ENCODE measurements at regions not wholly inside any gene's neighbourhood (a gene's known extent, or its start where the extent isn't known, plus 50 kb on each side); places are given as distances from the start of the nearest gene placed in this dataset.
"Not testable (repeated sequence)": the region's sequence is repeated elsewhere in the genome, so short reads cannot be mapped to it uniquely, and the experiment has no call there.

DNA sequence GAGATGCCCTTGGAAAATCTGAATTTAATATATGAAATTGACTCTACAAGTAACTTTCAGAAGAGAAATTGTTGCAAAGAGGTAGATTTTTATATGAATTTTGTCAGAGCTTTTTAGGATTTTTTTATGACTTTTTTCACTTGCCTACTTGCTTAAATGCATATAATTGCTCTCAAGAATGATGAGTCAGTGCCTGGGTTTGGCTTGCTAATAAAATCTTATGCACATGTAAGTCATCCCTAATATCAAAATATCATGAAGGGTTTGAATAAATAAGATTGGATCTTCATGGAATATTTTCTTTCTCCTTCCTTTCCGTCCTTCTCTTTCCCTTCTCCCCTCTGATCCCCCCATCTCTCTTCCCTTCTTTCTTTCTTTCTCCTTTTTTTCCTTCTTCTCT, 354.1 kb downstream of the TXNL1 start:
- H3K4me3 ChIP-seq (ENCODE audit: low read depth, low read length), result no peak overlapping the region

DNA sequence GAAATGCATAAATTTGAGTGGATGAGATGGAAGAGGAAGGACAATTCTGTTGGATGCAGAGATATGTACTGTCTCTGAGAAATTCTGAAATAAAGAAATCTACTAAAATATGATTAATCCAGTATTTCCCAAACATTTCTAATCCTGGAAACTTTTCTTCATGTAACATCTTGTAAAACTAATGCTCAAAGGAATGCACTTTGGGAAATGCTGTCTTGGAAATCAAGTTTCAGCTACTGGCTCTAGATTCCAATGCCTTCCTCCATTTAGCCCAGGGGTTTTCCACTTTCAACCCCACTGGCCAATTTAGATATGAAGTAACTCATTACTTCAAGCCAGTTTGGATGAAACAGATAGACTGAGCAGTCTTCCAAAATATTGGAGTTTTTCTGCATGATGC, 355.1 kb downstream of the TXNL1 start:
- no peak overlapping the region for H3K4me3 ChIP-seq (ENCODE audit: low read depth, low read length)

DNA sequence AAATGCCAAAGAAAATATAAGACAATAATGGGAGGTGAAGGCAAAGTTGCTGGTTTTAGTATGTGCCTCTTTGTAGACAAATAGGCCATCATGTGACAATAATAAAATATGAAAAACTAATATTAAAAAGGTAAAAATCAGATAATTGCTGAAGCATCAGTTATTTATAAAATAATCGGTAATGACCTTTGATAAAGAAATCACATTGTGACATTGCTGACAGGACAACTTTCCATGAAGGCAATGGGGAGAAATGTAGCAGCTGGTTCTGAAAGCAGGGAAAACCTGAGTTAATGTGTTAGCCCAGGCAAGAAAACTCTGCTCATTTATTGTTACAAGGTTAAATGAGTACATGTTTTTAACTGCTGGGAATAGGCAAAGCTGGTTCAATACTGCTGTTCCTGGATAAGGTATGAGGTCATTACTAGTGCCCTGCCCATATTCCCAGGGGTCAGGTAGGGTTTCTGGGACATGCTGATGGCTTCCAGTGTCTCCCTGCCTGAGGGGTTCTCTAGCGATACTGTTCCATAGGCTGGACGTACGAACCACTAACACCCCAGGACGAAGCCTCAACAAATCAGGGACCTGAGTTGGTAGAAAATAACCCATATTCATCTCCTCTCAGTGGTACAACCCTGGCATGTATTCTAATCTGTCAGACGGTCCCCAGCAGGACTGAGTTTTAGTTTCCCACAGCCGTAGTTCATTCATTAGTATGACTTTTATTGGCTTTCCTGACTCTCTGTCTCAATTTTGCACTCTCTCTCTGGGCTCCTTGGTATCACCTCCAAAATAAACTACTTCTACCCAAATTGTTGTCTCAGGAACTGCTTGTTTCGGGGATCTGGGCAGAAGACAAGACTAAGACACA, 355.9 kb downstream of the TXNL1 start:
- H3K4me3 ChIP-seq (ENCODE audit: low read depth, low read length), result no peak overlapping the region

DNA sequence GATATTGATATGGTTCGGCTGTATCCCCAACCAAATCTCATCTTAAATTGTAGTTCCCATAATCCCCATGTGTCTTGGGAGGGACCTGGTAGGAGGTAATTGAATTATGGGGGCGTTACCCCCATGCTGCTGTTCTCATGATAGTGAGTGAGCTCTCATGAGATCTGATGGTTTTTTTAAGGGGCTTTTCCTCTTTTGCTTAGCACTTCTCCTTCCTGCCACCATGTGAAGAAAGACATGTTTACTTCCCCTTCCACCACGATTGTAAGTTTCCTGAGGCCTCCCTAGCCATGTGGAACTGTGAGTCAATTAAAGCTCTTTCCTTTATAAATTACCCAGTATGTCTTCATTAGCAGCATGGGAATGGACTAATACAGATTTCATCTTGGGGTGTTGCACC, 358.6 kb downstream of the TXNL1 start:
- H3K4me3 ChIP-seq (ENCODE audit: low read depth, low read length), result not testable (repeated sequence)

DNA sequence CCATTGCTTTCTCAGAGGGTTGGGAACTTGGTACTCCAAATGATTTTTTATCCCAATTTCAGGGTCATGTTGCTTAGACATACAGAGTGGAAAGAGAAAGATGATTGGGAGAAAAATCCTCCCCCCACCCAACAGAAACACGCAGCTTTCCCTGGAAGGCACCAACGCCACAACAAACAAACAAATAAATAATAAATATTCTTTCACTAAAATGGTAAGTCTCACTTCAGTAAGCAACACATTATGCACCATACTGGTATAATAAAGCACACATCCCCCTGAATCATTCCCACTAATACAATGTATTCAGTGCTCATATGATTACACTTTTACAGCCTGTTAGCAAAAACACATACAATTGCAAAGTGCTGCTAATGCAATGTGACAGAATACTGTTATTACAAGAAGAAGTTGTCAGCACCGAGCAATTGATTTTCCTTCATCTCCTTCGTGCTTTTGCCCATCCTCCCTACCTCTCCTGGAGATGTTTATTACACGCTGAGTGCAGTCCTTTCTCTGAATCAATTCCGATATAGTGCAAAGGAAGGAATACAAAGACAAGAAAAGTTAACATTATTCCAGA, 359.9 kb downstream of the TXNL1 start:
- H3K4me3 ChIP-seq (ENCODE audit: low read depth, low read length), result no peak overlapping the region

DNA sequence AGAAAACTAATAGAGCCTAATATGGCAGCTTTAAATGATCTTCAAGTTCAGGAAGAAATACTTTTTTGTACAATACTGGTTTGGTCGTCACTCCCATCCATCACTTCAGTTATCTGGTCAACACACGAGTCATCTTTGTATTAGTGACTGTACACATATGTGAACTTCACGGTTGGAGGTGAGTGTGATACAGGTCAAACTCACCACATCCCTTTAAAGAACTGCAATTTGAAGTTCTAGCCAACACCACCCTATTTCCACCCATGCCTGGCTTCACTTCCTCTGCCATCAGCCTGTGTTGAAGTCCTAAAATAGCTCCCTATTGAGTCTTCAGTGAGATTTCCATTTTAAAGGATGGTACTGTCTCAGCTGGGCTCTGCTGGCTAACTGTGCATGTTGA, 361.9 kb downstream of the TXNL1 start:
- H3K4me3 ChIP-seq (ENCODE audit: low read depth, low read length), result no peak overlapping the region

DNA sequence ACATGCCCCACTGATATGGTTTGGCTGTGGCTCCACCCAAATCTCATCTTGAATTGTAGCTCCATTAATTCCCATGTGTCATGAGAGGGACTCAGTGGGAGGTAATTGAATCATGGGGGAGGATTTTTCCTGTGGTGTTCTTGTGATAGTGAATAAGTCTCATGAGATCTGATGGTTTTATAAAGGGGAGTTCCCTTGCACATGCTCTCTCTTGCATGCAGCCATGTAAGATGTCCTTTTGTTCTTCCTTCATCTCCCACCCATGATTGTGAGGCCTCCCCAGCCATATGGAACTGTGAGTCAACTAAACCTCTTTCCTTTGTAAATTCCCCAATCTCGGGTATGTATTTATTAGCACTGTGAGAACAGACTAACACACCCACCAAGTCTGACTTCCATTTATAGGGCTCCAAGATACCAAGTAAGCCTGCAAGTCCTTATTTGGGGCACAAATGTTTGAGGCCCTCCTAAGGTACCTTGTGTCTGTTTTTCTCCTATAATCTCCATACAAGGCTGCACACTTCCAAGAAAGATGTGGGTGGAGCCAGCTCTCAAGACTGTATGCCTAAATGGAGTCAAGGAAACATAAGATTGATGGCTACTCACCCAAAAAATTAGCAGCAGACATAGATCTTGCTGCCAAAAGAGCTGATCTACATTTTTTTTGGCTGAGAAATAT, 364.7 kb downstream of the TXNL1 start:
- no peak overlapping the region for H3K4me3 ChIP-seq (ENCODE audit: low read depth, low read length)

DNA sequence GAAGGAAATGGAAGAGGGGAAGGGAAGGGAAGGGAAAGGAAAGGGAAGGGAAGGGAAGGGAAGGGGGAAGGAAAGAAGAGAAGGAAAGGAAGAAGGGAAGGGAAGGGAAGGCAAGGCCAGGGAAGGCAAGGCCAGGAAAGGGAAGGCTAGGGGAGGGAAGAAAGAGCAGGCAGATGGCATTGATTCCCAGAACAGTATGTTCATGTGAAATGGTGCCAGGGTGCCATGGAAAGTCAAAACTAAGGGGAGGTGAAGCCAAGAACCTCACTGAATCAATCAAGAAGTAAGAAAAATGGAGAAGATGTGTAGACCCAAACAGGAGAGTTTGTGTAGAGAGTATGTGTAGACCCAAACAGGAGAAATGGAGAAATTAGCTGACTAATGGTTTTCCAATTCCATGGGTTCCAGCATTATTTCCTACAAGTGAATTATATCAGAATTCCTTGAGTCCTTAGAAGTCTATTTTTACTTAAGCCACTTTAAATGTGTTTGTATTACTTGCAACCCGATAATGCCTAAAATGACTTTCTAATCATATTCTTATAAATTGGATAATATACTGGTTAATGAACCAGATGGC, 367.6 kb downstream of the TXNL1 start:
- H3K4me3 ChIP-seq (ENCODE audit: low read depth, low read length), result no peak overlapping the region

DNA sequence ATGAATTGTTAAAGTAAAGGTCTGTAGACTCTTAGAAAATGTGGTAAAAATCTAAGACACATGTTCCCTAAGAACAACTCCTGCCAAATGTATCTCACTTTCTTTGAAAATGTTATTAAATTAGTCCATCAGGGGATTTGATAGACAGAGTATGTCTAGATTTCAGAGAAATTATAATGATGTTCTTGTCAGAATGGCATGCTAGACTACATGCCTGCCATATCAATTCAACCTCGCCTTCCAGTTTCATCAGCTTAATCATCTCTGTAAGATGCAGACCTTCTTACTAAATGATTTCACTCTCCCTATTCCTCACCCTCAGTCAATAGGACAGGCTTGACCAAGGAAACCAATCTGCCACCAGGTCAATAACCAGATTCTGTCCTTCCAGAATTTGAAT, 368.4 kb downstream of the TXNL1 start:
- H3K4me3 ChIP-seq (ENCODE audit: low read depth, low read length), result no peak overlapping the region

DNA sequence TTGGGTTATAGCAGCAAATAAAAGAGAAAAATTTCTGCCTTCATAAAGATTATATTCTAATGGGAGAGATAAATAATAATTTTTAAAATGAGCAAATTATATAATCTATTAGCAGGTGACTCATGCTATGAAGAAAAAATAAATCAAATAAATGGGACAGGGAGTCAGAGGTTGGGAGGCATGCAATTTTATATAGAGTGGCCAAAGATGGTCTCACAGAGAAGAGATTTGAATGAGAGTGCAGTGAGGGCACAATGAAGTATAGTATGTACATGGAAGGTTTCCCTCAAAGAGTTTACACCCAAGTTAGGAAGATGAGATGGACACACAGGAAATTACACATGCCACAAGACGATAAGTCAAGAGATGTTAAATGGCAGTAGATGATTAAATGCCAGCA, 369.4 kb downstream of the TXNL1 start:
- H3K4me3 ChIP-seq (ENCODE audit: low read depth, low read length), result no peak overlapping the region

DNA sequence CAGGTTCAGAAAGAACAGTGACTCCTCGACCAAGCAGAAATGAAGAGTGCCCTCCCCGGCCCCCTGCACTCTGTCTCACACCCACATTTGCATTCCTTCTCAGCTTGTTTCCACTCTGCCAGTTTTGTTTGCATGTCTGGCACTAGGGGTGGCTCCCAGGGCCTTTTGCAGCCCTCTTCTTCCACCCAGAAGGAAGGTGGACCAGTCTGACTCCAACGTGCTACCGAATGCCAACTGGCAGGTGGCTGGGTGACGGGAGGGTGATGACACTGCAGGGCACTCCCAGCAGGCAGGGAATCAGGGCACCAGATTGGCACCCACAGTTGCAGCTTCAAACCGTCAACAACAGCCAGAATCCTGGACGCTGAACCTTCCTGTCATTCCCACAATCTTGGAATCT, 371.1 kb downstream of the TXNL1 start:
- H3K4me3 ChIP-seq (ENCODE audit: low read depth, low read length), result no peak overlapping the region

DNA sequence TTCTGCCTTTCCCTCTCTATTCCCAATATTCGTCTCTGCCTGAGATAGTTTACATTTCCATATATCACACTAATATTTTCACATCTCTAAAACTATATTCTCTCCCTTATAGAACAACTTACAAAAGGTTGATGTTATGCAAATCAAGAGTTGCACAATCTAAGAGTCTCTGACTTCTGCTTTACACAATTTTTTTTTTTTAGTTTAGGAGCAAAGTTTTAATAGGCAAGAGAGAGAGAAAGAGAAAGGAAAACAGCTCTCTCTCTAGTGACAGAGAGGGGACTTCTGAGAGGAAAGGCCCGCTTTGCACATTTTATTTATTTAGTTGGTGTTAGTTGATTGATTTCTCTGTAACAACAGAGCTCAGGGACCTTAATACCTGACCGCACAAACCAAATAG, 380.2 kb downstream of the TXNL1 start:
- no peak overlapping the region for H3K4me3 ChIP-seq (ENCODE audit: low read depth, low read length)

DNA sequence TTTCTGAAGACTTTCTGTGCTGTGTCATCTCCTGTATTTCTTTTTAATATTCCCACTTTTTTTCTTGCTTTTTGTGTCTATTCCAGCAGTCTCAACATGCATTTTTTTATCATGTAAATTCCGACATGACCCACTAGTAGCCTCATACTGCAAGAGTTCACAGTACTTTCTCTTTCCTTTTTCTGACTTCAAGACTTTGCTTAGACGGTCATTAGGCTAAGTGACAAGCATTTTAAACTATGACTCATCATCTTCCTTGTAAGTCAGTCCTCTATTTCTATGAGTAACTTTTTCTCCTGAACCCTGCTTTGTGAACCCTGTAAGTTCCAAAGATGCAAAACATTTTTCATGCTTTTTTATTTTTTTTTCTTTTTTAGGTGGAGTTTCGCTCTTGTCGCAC, 381.2 kb downstream of the TXNL1 start:
- H3K4me3 ChIP-seq (ENCODE audit: low read depth, low read length), result no peak overlapping the region

DNA sequence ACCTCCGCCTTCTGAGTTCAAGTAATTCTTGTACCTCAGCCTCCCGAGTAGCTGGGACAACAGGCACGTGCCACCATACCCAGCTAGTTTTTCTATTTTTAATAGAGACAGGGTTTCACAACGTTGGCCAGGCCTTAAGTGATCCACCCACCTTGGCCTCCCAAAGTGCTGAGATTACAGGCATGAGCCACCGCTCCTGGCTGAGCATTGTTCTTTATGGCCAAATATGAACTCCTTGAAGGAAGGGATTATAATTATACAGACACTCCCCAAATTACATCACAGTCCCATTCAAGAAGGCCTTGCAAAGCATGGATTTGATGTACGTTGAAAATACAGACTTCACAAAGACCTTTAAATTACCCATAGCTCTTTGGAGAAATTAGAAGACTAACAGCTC, 381.7 kb downstream of the TXNL1 start:
- no peak overlapping the region for H3K4me3 ChIP-seq (ENCODE audit: low read depth, low read length)

DNA sequence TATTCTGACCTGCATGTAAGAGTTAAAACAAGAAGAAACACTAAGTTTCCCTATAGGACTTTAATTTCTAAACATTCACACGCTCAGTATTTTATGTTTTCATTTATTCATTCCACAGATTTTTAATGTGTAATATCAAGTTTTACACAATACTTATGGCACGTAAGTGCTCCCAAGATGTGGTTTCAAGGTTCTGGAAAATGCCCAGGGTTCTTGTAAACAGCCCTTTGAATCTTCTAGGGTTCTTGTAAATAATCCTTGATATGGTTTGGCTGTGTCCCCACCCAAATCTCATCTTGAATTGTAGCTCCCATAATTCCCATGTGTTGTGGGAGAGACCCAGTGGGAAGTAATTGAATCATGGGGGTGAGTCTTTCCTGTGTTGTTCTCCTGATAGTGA, 383.0 kb downstream of the TXNL1 start:
- H3K4me3 ChIP-seq (ENCODE audit: low read depth, low read length), result no peak overlapping the region

DNA sequence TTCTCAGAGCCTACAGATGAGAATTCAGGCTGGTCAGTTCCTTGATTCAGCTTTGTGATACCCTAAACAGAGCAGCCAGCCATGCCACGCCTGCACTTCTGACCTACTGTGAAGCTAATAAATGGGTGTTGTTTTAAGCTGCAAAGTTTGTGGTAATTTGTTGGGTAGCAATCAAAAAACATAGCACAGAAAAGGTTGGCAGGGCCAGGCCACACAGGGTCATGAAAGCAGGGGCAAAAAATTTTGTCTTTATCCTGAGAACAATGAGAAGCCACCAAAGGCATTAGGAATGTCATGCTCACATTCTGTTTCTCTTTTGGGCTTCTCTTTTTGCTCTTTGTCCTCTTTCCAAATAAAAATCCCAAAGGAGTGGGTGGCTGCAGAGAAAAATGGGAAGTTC, 385.9 kb downstream of the TXNL1 start:
- H3K4me3 ChIP-seq (ENCODE audit: low read depth, low read length), result no peak overlapping the region

DNA sequence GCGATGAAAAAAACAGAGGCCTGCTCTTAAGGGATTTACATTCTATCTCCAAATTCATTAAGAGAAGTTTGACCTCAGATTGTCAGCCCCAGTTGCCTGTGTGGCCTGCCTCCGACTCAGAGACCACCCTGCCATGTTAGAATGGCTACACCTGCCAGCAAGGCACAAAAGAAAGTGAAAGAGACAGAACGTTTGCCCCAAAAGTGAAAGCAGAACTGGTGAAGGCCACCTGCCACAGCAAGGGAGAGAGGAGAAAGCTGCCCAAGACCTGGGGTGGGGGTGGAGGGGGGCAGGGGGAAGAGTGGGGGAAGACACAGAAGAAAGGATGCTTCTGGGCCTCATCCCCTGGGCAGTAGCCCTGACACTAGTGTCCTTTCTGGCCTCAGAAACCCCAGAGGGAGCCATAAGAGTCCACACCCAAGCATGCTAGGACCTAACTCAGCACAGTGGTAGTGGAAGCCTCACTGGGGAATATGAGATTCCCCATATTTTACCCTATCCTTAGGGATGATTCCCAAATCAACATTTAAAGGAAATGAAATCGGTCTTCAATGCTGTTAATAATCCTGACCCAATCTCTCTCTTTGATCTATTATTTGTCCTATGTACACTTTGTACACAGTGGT, 389.7 kb downstream of the TXNL1 start:
- no peak overlapping the region for H3K4me3 ChIP-seq (ENCODE audit: low read depth, low read length)

DNA sequence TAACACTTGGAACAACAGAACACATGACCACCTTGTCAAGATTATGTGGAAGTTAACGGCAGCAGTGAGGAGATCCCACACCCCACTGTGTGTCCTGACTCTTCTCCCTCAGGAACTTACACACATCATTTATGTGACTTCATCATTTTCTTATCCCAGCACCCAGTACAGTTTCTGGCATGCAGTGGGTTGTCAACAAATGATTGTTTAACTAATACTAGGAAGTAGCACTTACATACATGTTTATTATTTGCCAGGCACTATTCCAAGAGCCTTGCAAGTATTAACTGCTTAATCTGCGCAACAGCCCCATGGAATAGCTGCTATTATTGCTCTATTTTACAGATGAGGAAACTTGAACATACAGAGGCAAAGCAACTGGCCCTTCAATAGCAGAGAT, 391.5 kb downstream of the TXNL1 start:
- H3K4me3 ChIP-seq (ENCODE audit: low read depth, low read length), result no peak overlapping the region

DNA sequence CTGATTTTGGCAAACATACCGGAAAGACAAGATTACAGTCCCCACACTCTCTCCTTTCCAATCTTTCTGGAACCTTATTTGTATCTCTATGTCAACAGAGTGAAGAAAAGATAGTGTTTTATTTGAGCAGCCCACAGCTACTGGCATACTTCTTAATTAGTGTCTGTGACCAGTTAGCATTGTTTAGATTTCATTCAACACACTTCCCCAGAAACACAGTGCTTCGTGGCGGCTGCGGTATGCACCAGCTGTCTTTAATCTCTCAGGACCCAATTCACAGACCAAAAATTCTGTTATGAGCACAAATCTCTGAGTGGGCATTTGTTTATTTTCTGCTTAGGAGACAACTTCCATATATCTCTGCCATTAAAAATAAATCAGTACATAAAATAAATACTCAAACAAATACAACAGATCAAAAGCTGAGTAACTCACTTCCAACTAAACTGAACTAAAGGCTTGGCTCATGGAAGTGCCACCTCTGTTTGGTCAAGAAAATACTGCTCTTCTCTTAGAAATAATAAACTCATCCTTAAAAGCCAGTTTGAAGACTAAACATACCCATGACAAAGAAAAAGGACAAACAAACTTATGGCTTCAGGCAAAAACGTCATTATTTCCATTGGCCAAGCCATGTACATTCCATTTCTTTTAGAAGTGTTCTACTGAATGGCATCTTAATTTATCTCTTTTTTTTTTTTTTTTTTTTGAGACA, 392.4 kb downstream of the TXNL1 start:
- no peak overlapping the region for H3K4me3 ChIP-seq (ENCODE audit: low read depth, low read length)

DNA sequence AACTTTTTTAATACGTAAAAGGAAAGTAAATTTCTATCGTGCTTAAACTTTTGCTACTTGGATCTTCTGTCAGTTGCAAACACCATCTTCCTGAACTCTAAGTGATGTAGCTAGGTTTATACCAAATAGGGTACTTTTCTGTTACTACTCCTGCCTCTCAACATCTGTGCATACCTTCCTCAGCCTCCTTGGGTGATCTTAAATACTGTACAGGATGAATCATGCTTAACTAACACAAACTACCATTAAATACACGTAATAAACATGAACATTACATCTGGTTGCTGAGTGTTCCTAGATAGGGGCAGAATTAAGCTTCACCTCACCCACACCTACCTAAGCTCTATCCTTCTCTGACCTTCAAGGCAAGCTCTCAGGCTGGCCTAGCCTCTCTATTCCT, 398.0 kb downstream of the TXNL1 start:
- no peak overlapping the region for H3K4me3 ChIP-seq (ENCODE audit: low read depth, low read length)

DNA sequence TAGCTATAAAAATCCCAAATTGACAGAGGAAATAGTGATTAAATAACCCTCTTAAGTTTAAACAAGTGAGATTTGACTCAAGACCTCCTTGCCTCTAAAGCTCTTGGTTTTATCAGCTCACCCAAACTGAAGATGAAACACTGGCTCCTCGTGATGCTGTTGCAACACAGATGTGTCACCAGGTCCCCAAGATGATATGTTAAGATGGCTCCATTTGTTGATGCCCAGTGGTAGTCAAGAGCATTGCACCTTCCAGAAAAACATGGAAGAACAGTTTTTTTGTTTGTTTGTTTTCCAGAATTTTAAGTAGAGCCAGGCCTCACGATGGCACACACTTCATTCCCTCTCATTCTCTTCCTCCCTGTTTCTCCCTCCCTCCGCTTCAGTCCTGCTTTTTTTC, 399.8 kb downstream of the TXNL1 start:
- H3K4me3 ChIP-seq (ENCODE audit: low read depth, low read length), result no peak overlapping the region
